Fibroblast of skin of left biceps (primary cell): ENCODE measurements at regions not wholly inside any gene's neighbourhood (a gene's known extent, or its start where the extent isn't known, plus 50 kb on each side); places are given as distances from the start of the nearest gene placed in this dataset.
A peak's percentile ranks its signal among the peaks of the same experiment; 100 is the strongest.
"Not testable (repeated sequence)": the region's sequence is repeated elsewhere in the genome, so short reads cannot be mapped to it uniquely, and the experiment has no call there.

ENCODE experiments used
- DNase-seq, 2 experiments: peaks; one replicate each; pipeline ENCODE4 v3.0.0-alpha.2; 2013; ENCODE audit warnings: low read depth in 2 of 2

DNA sequence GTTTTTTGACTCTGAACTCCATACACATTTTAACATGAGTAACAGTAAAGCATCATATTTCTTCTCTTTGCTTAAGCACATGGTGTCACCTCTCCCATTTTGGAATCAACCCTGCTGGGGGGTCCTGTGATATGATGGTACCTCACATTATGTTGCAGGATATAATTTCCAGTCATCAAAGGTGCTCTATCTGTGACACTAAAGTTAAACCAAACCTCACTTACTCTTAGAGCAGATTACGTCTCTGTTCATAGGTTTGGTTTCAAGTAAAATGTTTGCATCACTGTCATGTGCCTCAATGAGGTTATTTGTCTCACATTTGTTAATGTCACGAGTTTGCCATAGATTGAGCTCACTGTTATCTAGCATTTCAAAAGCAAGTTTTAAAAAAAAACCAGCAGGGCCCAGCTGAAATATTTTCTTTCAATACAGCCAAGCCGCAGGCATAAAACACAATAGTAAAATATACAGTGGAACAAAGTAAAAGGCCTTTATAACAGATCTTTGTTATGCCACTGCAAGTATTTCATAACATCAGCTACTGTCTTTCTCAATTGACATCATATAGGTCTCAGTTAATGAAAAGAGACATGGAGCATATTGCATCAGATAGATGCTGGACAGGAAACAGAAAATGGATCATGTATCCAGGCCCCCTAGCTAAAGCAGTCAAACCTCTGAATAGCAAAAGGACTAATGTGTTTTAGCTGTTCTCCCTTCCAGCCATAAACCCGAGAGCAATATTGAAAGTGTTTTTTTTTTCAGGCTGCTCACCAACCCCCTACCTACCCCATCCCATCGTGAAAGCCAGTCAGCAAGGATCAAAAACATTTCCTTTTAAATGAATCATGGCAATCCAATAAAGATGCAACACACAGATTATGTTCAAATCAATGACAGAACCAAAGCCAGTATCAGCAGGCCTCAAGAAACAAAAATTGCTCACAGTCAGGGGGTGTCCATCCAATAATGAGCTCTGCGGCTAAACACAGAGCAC, 182.1 kb upstream of the ITGA1 start:
- no peak for DNase-seq

DNA sequence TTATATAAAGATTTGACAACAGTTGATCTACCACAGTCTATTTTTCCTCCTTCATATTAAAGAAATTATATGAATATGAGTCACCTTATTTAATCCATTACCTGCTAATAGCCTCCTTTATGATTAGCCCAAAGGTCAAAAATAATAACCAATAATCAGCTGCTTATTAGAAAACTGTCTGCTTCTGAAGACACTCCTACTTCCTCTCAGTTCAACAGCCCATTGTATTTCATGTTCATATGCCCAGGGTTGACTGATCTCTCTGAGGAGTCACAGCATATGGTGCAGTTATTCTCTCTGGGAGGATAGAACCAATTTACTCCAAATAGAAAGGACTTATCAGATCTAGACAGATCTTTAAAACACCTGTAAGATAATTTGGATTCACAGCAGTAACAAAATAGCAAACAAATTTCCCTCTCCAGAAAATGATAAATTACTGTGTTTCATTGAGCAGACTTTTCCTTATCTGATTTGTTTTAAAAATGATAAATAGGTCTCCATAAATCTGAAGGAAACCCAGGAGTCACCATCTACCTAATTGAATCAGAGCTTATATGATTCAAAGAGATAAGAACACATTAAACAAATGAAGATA, 180.4 kb upstream of the ITGA1 start:
- DNase-seq, result no peak

DNA sequence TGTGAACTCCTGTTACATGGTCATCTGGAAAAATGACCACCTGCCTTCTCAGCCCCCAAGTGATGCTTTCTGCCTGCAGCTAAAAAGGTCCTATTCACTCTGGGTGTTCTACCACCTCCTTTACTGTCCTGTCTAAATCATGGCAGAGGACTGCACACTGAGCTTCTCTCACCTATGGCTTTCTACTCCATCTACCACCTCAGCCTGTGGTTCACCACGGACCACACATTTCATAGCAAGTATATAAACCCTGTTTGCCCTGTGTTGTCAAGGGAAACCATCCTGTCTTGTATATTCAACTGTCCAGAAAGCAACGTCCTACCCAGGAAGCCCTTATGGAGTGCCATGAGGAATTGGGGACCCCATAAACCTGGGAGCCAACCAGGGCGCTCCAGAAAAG, 167.4 kb upstream of the ITGA1 start:
- no peak for DNase-seq

DNA sequence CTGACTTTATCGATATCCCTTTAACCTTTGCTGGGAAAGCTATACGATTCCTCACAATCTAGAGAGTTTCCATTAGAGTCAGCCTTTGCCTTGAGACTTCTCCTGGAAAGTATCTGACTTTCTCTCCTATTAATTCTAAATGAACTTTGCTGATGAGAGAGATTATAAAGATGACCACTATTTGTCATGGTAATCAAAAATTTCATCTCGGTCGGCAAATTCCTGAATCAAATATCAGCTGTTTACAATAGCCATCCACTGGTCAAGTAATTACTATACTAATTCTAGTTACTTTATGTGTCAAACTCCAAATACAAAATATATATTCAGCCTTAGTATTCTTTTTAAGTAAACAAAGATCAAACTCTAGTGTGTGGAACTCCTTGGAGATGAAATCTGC, 164.4 kb upstream of the ITGA1 start:
- no peak for DNase-seq

DNA sequence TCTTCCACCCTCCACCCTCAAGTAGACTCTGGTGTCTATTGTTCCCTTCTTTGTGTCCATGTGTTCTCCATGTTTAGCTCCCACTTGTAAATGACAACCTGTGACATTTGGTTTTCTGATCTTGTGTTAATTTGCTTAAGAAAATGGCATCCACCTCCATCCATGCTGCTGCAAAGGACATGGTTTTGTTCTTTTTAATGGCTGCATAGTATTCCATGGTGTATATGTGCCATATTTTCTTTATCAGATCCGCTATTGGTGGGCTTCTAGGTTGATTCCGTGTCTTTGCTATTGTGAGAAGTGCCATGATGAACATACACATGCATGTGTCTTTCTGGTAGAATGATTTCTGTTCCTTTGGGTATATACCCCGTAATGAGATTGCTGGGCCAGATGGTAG, 163.4 kb upstream of the ITGA1 start:
- DNase-seq, result no peak

DNA sequence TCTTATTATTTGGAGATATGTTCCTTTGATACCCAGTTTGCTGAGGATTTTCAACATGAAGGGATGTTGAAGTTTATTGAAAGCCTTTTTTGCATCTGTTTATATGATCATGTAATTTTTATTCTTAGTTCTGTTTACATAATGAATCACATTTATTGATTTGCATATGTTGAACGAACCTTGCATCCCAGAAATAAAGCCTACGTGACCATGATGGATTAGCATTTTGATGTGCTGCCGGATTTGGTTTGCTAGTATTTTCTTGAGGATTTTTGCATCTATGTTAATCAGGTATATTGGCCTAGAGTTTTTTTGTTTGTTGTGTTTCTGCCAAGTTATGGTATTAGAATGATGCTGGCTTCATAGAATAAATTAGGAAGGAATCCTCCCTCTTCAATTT, 161.4 kb upstream of the ITGA1 start:
- no peak for DNase-seq

DNA sequence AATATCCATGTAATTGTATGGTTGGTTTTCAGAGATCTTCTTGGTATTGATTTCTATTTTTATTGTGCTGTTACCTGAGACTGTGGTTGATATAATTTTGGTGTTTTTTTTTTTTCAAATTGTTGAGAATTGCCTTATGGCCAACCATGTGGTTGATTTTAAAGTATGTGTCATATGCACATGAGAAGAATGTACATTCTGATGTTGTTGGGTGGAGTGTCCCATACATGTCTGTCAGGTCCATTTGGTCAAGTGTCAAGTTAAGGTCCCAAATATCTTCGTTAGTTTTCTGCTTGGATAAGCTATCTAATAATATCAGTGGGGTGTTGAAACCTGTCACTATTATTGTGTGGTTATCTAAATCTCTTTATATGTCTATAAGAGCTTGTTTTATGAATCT, 160.0 kb upstream of the ITGA1 start:
- no peak for DNase-seq

DNA sequence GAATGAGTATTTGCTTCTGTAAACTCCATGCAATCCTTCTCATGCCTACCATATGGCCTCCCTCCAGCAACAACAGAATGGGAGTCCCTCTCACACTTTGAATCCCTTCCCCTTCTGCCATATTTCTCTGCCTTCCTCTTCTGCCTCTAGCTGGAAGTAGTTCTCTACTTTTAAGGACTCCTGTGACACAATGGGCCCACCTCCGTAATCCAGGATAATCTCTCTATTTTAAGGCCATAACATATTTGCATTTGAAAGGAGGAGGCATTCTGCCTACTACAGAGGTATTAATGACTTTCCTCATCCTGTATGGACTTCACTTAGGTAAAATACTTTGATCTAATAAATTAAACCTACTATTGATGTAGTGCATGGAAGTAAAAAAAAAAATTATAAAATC, 155.4 kb upstream of the ITGA1 start:
- no peak for DNase-seq

DNA sequence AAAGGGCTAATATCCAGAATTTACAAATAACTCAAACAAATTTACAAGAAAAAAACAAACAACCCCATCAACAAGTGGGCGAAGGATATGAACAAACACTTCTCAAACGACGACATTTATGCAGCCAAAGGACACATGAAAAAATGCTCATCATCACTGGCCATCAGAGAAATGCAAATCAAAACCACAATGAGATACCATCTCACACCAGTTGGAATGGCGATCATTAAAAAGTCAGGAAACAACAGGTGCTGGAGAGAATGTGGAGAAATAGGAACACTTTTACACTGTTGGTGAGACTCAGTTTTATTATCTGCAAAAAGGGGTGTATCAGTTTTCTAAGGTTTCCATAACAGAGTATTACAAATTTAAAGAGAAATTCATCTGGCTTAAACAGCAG, 153.5 kb upstream of the ITGA1 start:
- DNase-seq, result not testable (repeated sequence)

DNA sequence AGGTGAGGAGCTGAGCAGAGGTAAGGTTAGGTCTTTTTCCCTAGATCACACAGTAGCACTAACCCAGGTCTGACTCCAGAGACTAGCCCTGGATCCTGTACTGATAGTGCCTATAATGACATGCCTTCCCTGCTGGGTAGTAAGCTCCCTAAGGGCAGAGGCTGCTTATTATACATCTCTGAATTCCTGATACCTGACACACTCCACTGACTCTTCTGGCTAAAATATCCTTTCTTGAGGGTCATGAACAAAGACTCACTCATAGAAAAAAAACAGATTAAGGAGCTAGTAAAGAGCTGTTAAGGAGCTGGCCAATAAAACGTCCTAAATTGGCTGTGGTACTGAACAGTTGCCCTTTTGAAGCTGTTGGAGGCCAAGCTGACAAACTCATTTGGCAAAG, 149.0 kb upstream of the ITGA1 start:
- no peak for DNase-seq

DNA sequence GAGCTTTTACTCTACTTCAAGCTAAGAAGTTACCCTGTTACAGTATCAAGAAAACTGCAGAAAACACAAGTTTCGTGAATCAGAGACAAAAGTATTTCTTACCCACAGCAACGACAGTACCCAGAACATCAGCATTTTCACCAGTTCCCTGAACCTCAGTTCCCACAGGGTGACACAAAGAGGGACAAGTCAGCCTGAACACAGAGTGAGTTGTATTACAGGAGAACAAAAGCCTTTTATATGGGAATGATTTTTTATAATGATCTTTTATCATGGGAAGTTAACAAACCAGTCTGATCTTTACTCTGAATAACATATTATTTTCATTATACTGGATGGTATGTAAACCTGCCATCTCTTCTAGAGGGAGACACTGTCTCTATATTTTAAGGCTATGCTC, 139.0 kb upstream of the ITGA1 start:
- no peak for DNase-seq

DNA sequence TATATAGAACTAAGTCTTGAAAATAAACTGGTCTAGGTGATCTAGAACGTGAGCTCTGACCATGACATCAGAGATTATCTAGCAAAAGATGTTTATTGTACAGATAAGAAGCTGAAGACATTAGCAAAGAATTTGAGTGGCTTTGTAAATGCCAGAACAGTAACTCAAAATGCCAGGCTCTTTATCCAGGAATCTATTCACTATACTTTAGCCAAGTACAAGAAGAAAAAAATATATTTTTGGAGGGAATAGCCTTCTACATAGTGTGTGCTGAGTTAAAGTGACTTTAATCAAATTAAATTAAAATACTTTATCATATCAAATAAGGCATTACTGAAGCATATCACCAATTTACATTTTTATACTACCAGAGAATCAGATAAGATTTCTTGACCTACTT, 132.6 kb upstream of the ITGA1 start:
- DNase-seq, result no peak

DNA sequence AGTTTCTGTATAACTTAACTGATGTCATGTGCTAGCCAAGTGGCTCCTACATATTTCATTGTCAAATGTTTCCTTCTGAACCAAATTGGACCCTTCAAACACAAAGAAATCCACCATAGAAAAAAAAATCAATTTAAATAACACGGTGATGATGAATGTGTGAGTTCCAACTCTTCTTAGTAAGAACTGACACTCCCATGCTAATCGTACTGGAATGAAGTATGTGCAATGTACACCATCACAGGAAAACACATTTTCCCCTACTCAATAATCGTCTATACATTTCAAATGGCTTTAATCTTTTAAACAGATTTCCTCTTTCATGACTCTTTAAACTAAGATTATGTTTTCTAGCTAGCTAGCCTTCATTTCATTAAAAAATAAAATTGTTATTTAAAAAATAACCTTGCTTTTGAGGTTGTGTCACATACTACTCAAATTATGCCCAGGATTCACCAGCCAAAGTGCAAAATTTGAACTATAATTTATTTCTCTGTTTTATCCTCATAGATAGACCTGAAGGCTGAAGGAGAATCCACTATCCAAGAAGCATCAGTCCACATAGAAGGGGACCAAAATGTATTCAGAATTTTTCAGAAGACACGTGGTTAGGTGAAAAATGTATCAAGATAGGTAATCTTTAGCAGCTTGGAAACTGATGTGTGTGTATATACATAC, 131.0 kb upstream of the ITGA1 start:
- DNase-seq, result no peak

DNA sequence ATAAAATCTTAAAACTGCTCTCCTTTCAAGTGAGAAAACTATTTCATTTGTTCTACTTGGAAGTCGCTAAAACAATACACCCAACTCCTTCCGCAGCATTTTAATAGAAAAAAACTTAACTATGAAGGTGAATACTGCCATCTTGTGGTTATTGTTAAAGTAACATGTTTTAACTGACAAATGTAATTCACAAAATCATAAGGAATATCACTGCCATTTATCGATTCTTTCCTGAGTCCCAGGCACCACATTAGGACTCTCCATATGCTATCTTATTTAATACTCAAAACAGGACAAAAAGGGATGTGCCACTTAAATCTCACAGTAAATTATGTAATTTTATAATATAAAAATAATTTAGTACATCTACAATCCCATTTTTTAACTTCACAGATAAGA, 130.5 kb upstream of the ITGA1 start:
- DNase-seq, result peak; percentile 5 to 12

DNA sequence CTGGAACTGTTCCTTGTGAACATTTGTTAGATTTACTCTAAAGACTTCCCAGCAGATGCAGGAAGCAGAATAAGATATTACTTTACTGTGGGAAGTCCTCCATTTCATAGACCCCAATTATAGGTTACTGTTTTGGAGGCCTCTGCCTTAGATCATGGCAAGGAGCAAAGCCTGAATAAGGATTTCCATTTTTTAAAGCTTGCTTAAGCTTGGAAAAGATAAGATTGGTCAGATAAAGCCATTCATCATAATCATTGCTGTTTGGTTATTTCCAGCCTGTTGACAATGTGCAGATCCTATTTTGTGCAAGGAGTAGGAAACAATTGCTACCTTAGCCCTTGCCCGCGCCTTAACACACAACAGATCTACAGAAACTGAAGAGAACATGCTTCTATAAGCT, 129.5 kb upstream of the ITGA1 start:
- DNase-seq, result no peak

DNA sequence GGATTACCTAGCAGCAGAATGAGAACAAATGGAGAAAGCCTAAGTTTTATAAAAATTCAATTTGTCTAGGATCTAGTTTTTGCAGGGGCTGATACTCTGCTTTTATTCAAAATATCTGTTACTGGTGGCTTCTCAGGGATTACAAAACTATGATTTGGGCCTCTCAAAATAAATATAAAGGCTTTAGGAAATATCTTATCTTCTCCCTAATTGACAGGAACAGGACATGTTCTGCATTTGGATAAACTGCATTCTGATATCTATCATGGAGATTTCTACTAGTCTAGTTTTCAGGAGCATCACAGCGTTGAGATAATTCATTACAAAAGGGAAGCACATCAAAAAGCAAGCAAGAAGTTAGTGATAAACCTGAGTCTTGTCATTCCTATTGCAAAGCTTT, 127.1 kb upstream of the ITGA1 start:
- DNase-seq, result no peak

DNA sequence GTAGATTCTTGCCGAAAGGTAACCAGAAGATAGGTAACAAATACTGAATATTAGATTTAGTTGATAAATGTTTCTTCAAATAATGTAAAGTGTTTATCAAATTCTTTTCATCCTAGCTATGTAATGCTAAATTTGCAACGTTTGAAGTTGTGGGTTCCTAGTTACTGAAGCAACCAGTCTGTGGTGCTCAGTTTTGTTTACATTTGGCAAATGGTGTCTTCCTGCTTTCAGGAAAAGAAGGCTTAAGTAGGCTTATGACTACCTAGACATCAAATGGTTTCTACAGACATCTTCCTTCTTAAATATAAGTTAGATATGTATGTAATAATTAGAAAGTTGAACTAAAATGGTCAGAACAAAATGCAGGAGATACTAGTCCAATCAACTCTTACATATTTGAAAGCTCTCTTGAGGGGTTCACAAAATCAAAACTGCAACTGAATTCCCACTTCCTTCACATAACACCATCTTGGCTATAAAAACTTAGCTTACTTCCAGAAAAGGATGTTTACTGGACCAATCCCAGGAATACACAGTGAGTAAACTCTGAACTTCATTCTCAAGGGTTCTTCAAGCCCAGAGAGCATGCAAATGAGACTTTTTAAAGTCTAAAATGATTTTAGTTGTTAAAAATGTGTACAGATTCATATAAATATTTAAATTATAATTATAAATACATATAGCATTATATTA, 125.7 kb upstream of the ITGA1 start:
- DNase-seq, result no peak

DNA sequence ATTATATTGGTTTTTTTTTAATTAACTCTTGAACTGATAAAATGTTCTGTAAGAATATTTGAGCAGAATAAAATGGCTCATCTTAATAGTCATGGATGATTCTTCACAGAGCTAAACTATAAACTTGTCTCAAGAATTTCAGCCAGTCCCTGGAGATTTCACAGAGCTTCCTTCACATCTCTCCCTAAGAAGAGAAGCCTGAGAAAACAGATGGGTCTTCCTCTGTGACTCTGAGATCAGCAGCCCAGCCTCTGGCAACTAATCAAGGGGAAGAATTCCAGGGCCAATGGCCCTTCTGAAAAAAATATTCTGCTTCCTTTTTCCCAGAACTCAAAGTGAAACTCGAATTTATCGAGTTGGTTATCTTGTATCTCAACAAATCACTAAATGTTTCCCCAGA, 122.2 kb upstream of the ITGA1 start:
- no peak for DNase-seq

DNA sequence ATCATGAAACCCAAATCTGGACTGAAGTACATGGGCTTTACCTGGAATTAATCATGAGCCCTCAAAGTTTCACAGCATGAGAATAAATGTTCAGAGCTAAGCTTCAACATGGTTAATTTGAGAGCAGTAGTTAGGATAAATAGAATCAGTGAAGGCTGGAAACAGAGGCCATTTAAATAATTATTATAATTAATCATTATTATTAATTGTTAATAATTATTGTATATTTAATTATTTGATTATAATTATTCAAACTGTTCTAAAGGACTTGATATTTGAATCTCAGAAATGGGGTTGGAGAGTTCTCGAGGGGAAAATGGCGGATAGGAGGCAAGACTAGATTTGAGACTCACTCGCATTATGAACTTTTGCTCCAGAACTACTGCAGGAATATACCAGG, 119.6 kb upstream of the ITGA1 start:
- DNase-seq, result no peak

DNA sequence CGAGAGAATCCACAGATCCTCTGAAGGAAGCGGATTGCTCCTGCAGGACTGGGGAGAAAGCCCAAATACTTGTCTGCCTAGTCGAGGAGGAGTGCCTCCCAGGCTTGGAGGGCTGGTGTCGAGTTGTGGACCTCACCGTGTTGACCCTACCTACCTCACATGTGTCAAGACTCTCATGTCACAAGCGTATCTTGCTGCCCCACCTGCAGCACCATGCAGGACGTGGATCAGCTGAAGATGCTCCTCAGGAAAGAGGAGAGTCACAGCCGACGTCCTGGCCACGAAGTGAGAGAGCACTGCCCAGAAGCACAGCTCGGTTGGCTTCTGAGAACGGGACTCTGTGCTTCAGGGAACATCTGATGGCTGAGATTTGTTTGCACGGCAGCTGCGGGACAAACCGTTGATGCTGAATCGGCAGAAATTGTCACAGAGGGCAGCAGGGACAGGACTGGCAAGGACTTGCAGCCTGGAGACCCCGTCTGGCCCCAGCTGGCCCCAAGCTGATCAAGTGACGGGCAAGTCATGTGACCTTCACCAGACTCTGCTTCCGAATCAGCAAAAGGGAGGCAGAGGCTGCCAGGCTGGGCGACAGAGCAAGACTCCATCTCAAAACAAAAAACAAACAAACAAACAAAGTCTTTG, 119.1 kb upstream of the ITGA1 start:
- no peak for DNase-seq

DNA sequence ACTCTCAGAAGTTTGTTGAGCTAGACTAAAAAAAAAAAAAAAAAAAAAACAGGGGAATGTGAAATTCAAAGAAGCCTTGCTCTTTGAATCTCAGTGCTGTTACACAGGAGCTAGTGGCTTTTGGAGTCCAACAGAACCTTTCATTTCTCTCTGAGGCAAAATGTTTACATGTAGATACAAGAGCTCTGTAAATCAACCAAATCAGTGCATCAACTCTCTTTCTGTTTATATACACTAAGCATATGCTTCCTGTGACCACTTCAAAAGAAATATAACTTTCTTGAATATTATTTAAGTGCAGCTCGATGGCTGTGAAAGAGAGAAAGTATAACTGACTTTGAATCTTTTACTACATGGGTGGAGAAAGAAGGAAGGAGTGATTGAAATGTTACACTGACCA, 115.3 kb upstream of the ITGA1 start:
- no peak for DNase-seq

DNA sequence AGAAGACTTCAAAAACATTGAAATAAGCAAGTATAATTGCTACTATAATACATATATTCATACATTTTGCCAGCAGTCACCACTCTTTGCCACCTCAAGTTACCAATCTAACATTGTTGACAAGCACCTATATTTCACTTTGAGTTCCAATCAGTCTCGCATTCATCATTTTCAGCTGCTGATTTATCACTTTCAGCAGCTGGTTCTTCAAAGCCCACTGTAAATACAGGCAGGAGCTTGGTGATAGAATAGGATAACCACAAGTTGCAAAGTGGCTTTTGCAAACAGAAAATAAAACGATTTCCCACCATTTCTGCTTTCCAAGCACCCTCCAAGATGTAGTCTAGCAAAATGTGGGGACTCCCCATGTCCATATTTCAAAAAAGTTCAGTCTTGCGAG, 114.2 kb upstream of the ITGA1 start:
- no peak for DNase-seq
